ENCODE measurements at regions not wholly inside any gene's neighbourhood (a gene's known extent, or its start where the extent isn't known, plus 50 kb on each side); places are given as distances from the start of the nearest gene placed in this dataset.
A peak's percentile ranks its signal among the peaks of the same experiment; 100 is the strongest.

DNA sequence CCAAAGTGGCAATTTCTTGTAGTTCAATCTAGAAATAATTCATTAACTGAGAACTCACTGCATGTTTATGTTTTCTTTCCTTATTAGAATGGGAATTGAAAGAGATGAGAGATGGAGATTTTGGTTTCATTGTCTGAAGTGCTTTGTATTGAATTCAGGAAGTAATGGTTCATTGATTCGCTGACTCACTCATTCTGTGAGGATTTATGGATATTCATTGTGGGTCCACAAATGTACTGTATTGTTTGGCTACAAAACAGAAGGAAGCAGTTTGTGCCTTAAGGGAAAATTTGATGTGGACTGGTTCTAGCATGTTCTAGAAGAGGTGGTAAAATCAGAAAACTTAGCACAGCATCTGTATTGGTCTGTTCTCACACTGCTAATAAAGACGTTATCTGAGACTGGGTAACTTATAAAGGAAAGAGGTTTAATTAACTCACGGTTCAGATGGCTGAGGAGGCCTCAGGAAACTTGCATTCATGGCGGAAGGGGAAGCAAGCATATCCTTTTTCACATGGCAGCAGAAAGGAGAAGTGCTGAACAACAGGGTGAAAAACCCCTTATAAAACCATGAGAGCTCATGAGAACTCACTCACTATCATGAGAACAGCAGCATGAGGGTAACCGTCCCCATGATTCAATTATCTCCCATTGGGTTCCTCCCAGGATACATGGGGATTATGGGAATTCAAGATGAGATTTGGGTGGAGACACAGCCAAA is 132.3 kb upstream of the VCX3A start:
- Histone ChIP-seq H4K20me1 (ENCODE audit: control insufficient read depth, insufficient read depth, low read length, poor library complexity, severe bottlenecking) (no peaks in the 10 kb centered on the region), H3K9ac (ENCODE audit: low read length) (no peak overlapping the region), H3K4me3 (ENCODE audit: control extremely low read depth in 1 of 5, extremely low read depth in 1 of 5, insufficient read depth in 1 of 5, low read depth in 2 of 5, low read length in 4 of 5) (no peak overlapping the region), H3K4me2 (replicated peaks; ENCODE audit: low read depth, low read length, poor library complexity, severe bottlenecking) (peak overlapping the region; percentile 17), H3K9me3 (ENCODE audit: control extremely low read depth in 1 of 3, control insufficient read depth in 2 of 3, insufficient read depth in 1 of 3, low read length in 2 of 3) (no peaks in the 10 kb centered on the region), H3K36me3 (replicated peaks in 1 of 2; ENCODE audit: control extremely low read depth in 1 of 2, control insufficient read depth in 1 of 2, extremely low read depth in 1 of 2, insufficient read depth in 2 of 2, low read length in 1 of 2) (no peaks in the 10 kb centered on the region), H3K79me2 (ENCODE audit: control insufficient read depth, insufficient read depth, low read length) (no peaks in the 10 kb centered on the region), H3K4me1 (ENCODE audit: control insufficient read depth in 2 of 2, insufficient read depth in 2 of 2, low read length in 2 of 2) (peaks cover 8 to 12% of the 10 kb centered on the region in 2 donors), H3K27me3 (replicated peaks in 1 of 4; ENCODE audit: control extremely low read depth in 1 of 4, control insufficient read depth in 3 of 4, insufficient read depth in 4 of 4, low read length in 3 of 4) (no peaks in the 10 kb centered on the region), H3K27ac (ENCODE audit: low read length in 2 of 2) (peak overlapping the region in 1 of 2 donors; percentile 49), H2AFZ (ENCODE audit: insufficient read depth, low read depth, low read length, poor library complexity, severe bottlenecking) (peak overlapping the region; percentile 18)
- H3K27me3 Mint-ChIP-seq = no peaks in the 10 kb centered on the region
- DNase-seq (peak; percentile 48), ATAC-seq (ENCODE audit: low read depth) (peak; percentile 28)
- peak overlapping the region; percentile 42 for H3K4me3 Mint-ChIP-seq
- no peak for TF ChIP-seq EZH2 (IDR thresholded peaks at IDR 0.05; ENCODE audit: borderline replicate concordance, insufficient read depth, low read depth, low read length, poor library complexity, severe bottlenecking)
- TF ChIP-seq, protein P1, sequence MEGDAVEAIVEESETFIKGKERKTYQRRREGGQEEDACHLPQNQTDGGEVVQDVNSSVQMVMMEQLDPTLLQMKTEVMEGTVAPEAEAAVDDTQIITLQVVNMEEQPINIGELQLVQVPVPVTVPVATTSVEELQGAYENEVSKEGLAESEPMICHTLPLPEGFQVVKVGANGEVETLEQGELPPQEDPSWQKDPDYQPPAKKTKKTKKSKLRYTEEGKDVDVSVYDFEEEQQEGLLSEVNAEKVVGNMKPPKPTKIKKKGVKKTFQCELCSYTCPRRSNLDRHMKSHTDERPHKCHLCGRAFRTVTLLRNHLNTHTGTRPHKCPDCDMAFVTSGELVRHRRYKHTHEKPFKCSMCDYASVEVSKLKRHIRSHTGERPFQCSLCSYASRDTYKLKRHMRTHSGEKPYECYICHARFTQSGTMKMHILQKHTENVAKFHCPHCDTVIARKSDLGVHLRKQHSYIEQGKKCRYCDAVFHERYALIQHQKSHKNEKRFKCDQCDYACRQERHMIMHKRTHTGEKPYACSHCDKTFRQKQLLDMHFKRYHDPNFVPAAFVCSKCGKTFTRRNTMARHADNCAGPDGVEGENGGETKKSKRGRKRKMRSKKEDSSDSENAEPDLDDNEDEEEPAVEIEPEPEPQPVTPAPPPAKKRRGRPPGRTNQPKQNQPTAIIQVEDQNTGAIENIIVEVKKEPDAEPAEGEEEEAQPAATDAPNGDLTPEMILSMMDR (IDR thresholded peaks at IDR 0.05) = no peak
- peaks cover 9% of the 10 kb centered on the region for H3K4me1 Mint-ChIP-seq
- H3K9me3 Mint-ChIP-seq (ENCODE audit: insufficient read depth) = no peaks in the 10 kb centered on the region
- 50% methylated on average over 1 of the region's 5 CpGs for WGBS (ENCODE audit: insufficient coverage)
- POLR2A ChIA-PET = no interaction called here
- intact Hi-C loops (cut with micrococcal nuclease) = no loop called here
- H3K27ac Mint-ChIP-seq = peak overlapping the region; percentile 69
- CTCF ChIA-PET = no interaction called here

DNA sequence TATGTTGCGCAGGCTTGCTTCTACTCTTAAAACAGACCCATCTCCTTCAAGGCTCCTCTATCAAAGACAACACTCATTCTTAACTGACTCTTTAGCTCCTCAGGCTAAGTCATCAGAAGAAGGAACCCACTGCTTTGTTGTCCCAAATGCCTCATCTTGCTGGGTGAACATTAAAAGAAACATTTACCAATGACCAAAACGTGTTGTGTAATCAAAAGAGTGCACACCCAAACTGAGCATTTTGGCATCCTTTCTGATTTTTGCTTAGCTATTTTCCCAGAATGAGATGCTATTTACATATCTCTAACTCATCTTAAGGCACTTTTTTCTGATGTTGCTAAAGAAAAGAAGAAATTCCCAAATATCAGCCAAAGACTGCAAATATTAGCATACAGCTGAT is 131.7 kb upstream of the VCX3A start:
- no peak overlapping the region for H3K27ac ChIP-seq (ENCODE audit: low read length in 2 of 2)
- DNase-seq (no peak), ATAC-seq (ENCODE audit: low read depth) (no peak)
- intact Hi-C loops (cut with micrococcal nuclease) = no loop called here
- Mint-ChIP-seq H3K4me3 (no peak overlapping the region), H3K4me1 (peaks cover 9% of the 10 kb centered on the region), H3K27me3 (no peaks in the 10 kb centered on the region), H3K9me3 (ENCODE audit: insufficient read depth) (no peaks in the 10 kb centered on the region), H3K27ac (no peak overlapping the region)
- no peaks in the 10 kb centered on the region for H4K20me1 ChIP-seq (ENCODE audit: control insufficient read depth, insufficient read depth, low read length, poor library complexity, severe bottlenecking)
- no peak overlapping the region for H3K4me3 ChIP-seq (ENCODE audit: control extremely low read depth in 1 of 5, extremely low read depth in 1 of 5, insufficient read depth in 1 of 5, low read depth in 2 of 5, low read length in 4 of 5)
- H3K79me2 ChIP-seq (ENCODE audit: control insufficient read depth, insufficient read depth, low read length) = no peaks in the 10 kb centered on the region
- ChIA-PET CTCF (no interaction called here), POLR2A (no interaction called here)
- no peak overlapping the region for H3K4me2 ChIP-seq (replicated peaks; ENCODE audit: low read depth, low read length, poor library complexity, severe bottlenecking)
- no CpG with 5 or more reads among the region's 2 CpGs for WGBS (ENCODE audit: insufficient coverage)
- no peak overlapping the region for H3K9ac ChIP-seq (ENCODE audit: low read length)
- no peaks in the 10 kb centered on the region for H3K9me3 ChIP-seq (ENCODE audit: control extremely low read depth in 1 of 3, control insufficient read depth in 2 of 3, insufficient read depth in 1 of 3, low read length in 2 of 3)
- peaks cover 8 to 12% of the 10 kb centered on the region in 2 donors for H3K4me1 ChIP-seq (ENCODE audit: control insufficient read depth in 2 of 2, insufficient read depth in 2 of 2, low read length in 2 of 2)
- H2AFZ ChIP-seq (ENCODE audit: insufficient read depth, low read depth, low read length, poor library complexity, severe bottlenecking) = no peak overlapping the region
- H3K27me3 ChIP-seq (replicated peaks in 1 of 4; ENCODE audit: control extremely low read depth in 1 of 4, control insufficient read depth in 3 of 4, insufficient read depth in 4 of 4, low read length in 3 of 4) = no peaks in the 10 kb centered on the region
- no peaks in the 10 kb centered on the region for H3K36me3 ChIP-seq (replicated peaks in 1 of 2; ENCODE audit: control extremely low read depth in 1 of 2, control insufficient read depth in 1 of 2, extremely low read depth in 1 of 2, insufficient read depth in 2 of 2, low read length in 1 of 2)
- TF ChIP-seq, protein P1 (IDR thresholded peaks at IDR 0.05) = no peak
- no peak for TF ChIP-seq EZH2 (IDR thresholded peaks at IDR 0.05; ENCODE audit: borderline replicate concordance, insufficient read depth, low read depth, low read length, poor library complexity, severe bottlenecking)

All from B cell (primary cell).